GM10248 (cell line): ENCODE measurements at regions not wholly inside any gene's neighbourhood (a gene's known extent, or its start where the extent isn't known, plus 50 kb on each side); places are given as distances from the start of the nearest gene placed in this dataset.

ENCODE experiments used
- CTCF ChIA-PET: fragments of 300-600 bp; sonication (Branson Sonifier 250); formaldehyde crosslinking; extraction: SDS; loops from one replicate; lab custom pipeline; 2021; ENCODE audit warnings: antibody characterized with exemption; lab: Yijun Ruan, JAX
- POLR2A ChIA-PET: fragments of 350-650 bp; sonication (Branson Sonifier 250); formaldehyde crosslinking; extraction: SDS; loops from one replicate; lab custom pipeline; 2020; ENCODE audit warnings: antibody characterized with exemption; lab: Yijun Ruan, JAX
- DNase-seq: peaks from one replicate; pipeline ENCODE4 v3.0.0; 2012; ENCODE audit errors: extremely low spot score
- CTCF ChIP-seq: IDR thresholded peaks from 2 replicates; pipeline ENCODE4 v1.5.1; 2012; ENCODE audit warnings: mild to moderate bottlenecking, low read depth; ENCODE audit errors: extremely low read depth, missing control alignments, control extremely low read depth

GRCh38 chrY:7932424-7932823 lies 1020.9 kb upstream of the AMELY start:
- ChIA-PET POLR2A (no interaction called here), CTCF (no interaction called here)
- TF ChIP-seq CTCF, result no peak
- DNase-seq, result no peak

- DNase-seq, result no peak
- POLR2A ChIA-PET, result no interaction called here
- TF ChIP-seq CTCF, result no peak
- CTCF ChIA-PET, result no interaction called here
Measured at GRCh38 chrY:7929866-7930265, 1018.3 kb upstream of the AMELY start.

GRCh38 chrY:7924059-7924458 lies 1012.5 kb upstream of the AMELY start:
- TF ChIP-seq CTCF, result no peak
- POLR2A ChIA-PET, result no interaction called here
- CTCF ChIA-PET, result no interaction called here
- no peak for DNase-seq

- DNase-seq, result no peak
- CTCF ChIA-PET, result no interaction called here
Measured at GRCh38 chrY:7923476-7924017, 1012.0 kb upstream of the AMELY start.

GRCh38 chrY:7920382-7920781 lies 1008.8 kb upstream of the AMELY start:
- no peak for TF ChIP-seq CTCF
- ChIA-PET POLR2A (no interaction called here), CTCF (no interaction called here)

More at GRCh38 chrY:7923476-7924017, 1012.0 kb upstream of the AMELY start:
- TF ChIP-seq CTCF, result no peak
- POLR2A ChIA-PET, result no interaction called here

GRCh38 chrY:7888506-7888905 lies 977.0 kb upstream of the AMELY start:
- CTCF ChIA-PET, result no interaction called here
- POLR2A ChIA-PET, result no interaction called here
- TF ChIP-seq CTCF, result no peak
- no peak for DNase-seq

More at GRCh38 chrY:7920382-7920781, 1008.8 kb upstream of the AMELY start:
- DNase-seq, result no peak
